ENCODE measurements at regions not wholly inside any gene's neighbourhood (a gene's known extent, or its start where the extent isn't known, plus 50 kb on each side); places are given as distances from the start of the nearest gene placed in this dataset.

DNA sequence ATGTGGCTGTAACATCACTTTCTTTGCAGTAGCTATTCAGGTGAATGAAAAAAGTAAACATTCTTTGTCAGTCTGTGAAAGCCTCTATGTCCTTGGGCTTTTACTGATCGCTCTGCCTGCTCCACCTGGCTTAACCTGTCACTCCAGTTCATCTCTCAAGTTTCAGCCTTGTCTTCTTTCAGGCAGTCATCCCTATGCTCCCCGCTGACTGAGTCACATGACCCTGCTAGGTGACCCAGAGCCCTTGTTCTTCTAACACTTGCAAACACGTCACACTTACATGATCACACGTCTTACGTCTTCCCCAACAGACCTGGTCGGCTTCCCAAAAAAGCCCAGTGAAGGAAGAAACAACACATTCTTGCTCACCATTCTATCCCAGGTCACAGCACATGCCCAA lies 499.3 kb upstream of the TENM4 start:
- TF ChIP-seq ELF4 (IDR thresholded peaks at IDR 0.05) (no peak), HDGF (IDR thresholded peaks at IDR 0.05; ENCODE audit: borderline replicate concordance) (no peak)
- TF ChIP-seq, protein P1, sequence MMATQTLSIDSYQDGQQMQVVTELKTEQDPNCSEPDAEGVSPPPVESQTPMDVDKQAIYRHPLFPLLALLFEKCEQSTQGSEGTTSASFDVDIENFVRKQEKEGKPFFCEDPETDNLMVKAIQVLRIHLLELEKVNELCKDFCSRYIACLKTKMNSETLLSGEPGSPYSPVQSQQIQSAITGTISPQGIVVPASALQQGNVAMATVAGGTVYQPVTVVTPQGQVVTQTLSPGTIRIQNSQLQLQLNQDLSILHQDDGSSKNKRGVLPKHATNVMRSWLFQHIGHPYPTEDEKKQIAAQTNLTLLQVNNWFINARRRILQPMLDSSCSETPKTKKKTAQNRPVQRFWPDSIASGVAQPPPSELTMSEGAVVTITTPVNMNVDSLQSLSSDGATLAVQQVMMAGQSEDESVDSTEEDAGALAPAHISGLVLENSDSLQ (IDR thresholded peaks at IDR 0.05), result no peak
